Activated naive CD4-positive, alpha-beta T cell treated with anti-CD3 and anti-CD28 coated beads, Interleukin-2, amount 50 U/mL, for 72 hours (primary cell): ENCODE measurements at regions not wholly inside any gene's neighbourhood (a gene's known extent, or its start where the extent isn't known, plus 50 kb on each side); places are given as distances from the start of the nearest gene placed in this dataset.
"Not testable (repeated sequence)": the region's sequence is repeated elsewhere in the genome, so short reads cannot be mapped to it uniquely, and the experiment has no call there.

Experiments
- ATAC-seq, 2 donors: fragments of 150-1000 bp; cut with Tn5 transposase; 2 replicates each; pipeline ENCODE4 v1.10.0; 2021; ENCODE audit warnings: mild to moderate bottlenecking in 2 of 2, moderate library complexity in 2 of 2
- DNase-seq, 2 donors: peaks; one replicate each; pipeline ENCODE4 v3.0.0; 2021 to 2022; ENCODE audit warnings: low spot score in 2 of 2
- H3K27ac Mint-ChIP-seq, 2 donors: one replicate each; pipeline ENCODE4 v1.8.0; 2022; ENCODE audit warnings: mild to moderate bottlenecking in 2 of 2, mixed read lengths in 2 of 2
- H3K36me3 Mint-ChIP-seq, 2 donors: one replicate each; pipeline ENCODE4 v1.8.0; 2022; ENCODE audit warnings: mixed read lengths in 2 of 2
- H3K9me3 Mint-ChIP-seq, 2 donors: one replicate each; pipeline ENCODE4 v1.8.0; 2022; ENCODE audit warnings: mixed read lengths in 2 of 2

DNA sequence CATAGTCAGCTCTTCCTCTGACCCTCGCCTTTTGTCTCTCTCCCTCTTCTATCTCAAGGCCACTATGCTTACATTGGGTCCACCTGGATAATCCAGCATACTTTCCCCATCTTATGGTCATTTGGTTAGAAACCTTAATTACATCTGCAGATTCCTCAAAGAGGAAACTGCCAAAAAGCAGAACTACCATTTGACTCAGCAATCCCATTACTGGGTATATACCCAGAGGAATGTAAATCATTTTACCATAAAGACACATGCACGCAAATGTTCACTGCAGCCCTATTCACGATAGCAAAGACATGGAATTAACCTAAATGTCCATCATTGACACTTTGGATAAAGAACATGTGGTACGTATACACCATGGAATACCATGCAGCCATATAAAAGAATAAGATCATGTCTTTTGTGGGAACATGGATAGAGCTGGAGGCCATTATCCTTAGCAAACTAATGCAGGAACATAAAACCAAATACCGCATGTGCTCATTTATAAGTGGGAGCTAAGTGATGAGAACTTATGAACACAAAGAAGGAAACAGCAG lies 114.8 kb upstream of the NPY start:
- Mint-ChIP-seq H3K36me3 (no peaks in the 10 kb centered on the region), H3K27ac (no peak overlapping the region), H3K9me3 (no peaks in the 10 kb centered on the region)
- DNase-seq = no peak
- ATAC-seq = no peak

- H3K27ac Mint-ChIP-seq, H3K36me3 Mint-ChIP-seq, ATAC-seq: not testable (repeated sequence)
Measured at GRCh38 chr7:24171951-24172350, 112.0 kb upstream of the NPY start.

GRCh38 chr7:24172856-24173255 lies 111.1 kb upstream of the NPY start:
- no peaks in the 10 kb centered on the region for H3K36me3 Mint-ChIP-seq
- no peaks in the 10 kb centered on the region for H3K9me3 Mint-ChIP-seq
- ATAC-seq = no peak
- no peak for DNase-seq
- no peak overlapping the region for H3K27ac Mint-ChIP-seq

More at GRCh38 chr7:24171951-24172350, 112.0 kb upstream of the NPY start:
- not testable (repeated sequence) for H3K9me3 Mint-ChIP-seq, DNase-seq

DNA sequence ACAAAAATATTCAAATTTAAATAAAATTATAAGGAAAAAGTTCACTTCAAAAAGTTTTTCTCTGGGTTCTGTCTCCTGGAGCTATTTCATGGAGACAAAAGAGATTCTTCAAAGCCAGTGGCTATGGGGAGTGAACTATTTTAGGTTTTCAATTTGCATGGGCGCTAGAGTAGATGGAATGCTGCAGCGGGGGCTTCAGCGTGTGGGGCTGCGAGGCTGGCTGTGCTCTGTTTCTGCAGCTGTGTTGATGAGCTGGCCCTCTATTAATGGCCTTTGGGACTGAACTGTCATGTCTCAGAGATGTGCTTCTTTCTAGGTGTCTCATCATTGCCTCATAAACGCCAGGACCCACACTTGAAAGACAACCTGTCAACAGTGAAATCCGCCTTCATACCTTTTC lies 108.4 kb upstream of the NPY start:
- Mint-ChIP-seq H3K36me3 (no peaks in the 10 kb centered on the region), H3K27ac (no peak overlapping the region), H3K9me3 (no peaks in the 10 kb centered on the region)
- DNase-seq (no peak), ATAC-seq (no peak)

- DNase-seq (no peak), ATAC-seq (no peak)
- H3K27ac Mint-ChIP-seq = no peak overlapping the region
- no peaks in the 10 kb centered on the region for H3K36me3 Mint-ChIP-seq
- H3K9me3 Mint-ChIP-seq = no peaks in the 10 kb centered on the region
Measured at GRCh38 chr7:24178811-24179570, 105.0 kb upstream of the NPY start.

DNA sequence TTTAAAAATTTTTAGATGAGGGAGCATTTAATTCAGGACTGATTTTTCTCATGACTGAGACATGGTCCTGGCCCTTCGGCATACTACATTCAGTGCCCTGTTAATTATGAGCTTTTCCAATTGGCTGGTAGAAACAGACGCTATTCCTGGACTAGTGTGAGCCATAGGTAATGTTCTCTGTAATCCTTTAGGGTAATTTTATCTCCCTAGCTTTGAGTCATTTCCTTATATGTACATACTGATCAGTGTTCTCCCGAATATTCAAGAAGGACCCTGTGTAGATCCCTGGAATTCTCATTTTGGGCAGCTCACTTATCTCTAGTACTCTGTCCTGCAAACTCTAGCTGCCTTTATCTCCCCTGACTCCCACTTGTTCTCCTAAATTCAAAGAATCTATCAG lies 92.6 kb upstream of the NPY start:
- H3K9me3 Mint-ChIP-seq = peaks cover 0 to 3% of the 10 kb centered on the region in 2 donors
- no peaks in the 10 kb centered on the region for H3K36me3 Mint-ChIP-seq
- DNase-seq (no peak), ATAC-seq (no peak)
- H3K27ac Mint-ChIP-seq = no peak overlapping the region

DNA sequence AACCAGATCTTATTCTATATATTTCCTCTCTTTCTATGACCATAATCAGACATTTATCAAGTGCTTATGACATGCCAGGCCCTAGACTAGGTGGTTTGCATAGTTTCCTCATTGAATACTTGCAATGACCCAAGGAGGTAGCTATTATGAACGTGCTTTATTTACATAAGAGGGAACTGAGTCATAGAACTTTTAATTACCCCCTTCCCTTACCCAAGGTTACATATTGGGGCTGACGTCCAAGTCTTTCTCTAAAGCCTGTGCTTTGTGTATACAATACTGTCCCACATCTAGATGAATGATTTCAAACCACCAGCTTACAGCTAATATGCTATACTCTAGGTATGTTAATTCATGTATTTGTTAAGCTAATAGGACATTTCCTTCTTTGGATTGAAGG lies 91.9 kb upstream of the NPY start:
- ATAC-seq (no peak), DNase-seq (no peak)
- peaks cover 0 to 3% of the 10 kb centered on the region in 2 donors for H3K9me3 Mint-ChIP-seq
- H3K36me3 Mint-ChIP-seq = no peaks in the 10 kb centered on the region
- no peak overlapping the region for H3K27ac Mint-ChIP-seq

GRCh38 chr7:24192691-24193090 lies 91.3 kb upstream of the NPY start:
- H3K36me3 Mint-ChIP-seq = no peaks in the 10 kb centered on the region
- no peaks in the 10 kb centered on the region for H3K9me3 Mint-ChIP-seq

DNA sequence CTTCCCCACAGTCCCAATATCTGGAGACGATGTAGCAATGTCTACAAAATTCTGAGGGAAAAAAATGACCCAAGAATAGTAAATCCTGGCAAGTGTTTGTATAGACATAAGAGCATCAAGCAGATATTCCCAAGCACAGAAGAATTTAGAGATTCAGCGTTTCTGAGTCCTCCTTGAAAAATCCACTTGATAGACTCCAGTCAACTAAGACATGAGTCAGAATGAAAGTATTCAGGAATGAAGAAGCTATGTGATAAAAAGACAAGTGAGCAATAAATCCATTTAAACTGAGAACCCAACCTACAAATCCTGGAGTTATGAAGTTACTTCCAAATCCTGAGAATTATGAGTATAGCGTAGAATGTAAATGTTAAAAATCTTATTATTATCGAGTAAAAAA lies 86.1 kb upstream of the NPY start:
- Mint-ChIP-seq H3K27ac (no peak overlapping the region), H3K9me3 (no peaks in the 10 kb centered on the region), H3K36me3 (no peaks in the 10 kb centered on the region)
- DNase-seq (no peak), ATAC-seq (no peak)

More at GRCh38 chr7:24192691-24193090, 91.3 kb upstream of the NPY start:
- no peak overlapping the region for H3K27ac Mint-ChIP-seq
- DNase-seq = no peak
- no peak for ATAC-seq

DNA sequence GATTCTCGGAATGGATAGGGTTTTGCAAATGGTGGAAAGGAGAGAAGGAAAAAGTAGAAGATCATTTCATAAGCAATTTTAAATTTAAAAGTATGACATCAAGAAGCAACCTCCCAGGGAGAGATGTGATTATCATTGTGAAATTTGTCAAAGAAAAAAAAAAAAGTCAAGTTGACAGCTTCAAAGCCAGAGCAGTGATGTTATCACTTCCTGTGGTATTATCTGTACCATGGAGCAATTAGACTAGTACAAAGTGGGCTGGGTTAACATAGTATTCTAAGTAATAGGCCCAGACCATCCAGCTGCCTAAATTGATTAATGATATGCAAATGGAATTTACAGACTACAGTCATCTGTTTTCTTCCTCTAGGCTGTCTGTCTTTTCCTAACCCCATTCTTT lies 84.0 kb upstream of the NPY start:
- peak in 1 of 2 donors; percentile 36 for ATAC-seq
- H3K36me3 Mint-ChIP-seq = no peaks in the 10 kb centered on the region
- peak overlapping the region in 1 of 2 donors; percentile 27 for H3K27ac Mint-ChIP-seq
- no peaks in the 10 kb centered on the region for H3K9me3 Mint-ChIP-seq
- no peak for DNase-seq

DNA sequence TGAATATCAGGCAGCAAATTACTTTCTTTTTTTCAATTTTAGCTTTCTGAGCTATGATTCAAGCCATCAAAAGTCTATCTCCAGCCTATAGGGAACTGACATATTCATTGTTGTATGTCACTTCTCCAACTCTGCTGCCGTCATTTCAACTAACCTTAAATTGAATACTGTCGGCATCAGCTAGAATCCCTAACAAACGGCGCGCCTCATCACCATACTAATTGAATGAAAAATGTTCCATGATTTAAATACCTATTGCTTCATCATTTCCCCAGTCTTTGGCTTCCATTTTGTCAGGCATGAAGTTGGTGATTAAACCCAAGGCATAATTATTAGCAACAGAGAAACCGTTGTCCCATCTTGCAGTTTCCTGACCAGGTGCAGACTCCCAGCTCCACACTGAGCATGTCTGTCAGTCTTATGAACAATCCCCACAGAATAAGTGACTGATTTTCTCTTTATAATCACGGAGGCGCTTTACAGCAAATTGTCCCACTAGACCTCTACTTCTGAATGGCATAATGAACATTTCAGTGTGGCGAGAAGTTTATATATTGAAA lies 83.5 kb upstream of the NPY start:
- DNase-seq (no peak), ATAC-seq (no peak)
- no peak overlapping the region for H3K27ac Mint-ChIP-seq
- no peaks in the 10 kb centered on the region for H3K36me3 Mint-ChIP-seq
- H3K9me3 Mint-ChIP-seq = no peaks in the 10 kb centered on the region

GRCh38 chr7:24201226-24201625 lies 82.8 kb upstream of the NPY start:
- DNase-seq (no peak), ATAC-seq (no peak)
- Mint-ChIP-seq H3K9me3 (no peaks in the 10 kb centered on the region), H3K36me3 (no peaks in the 10 kb centered on the region), H3K27ac (no peak overlapping the region)

DNA sequence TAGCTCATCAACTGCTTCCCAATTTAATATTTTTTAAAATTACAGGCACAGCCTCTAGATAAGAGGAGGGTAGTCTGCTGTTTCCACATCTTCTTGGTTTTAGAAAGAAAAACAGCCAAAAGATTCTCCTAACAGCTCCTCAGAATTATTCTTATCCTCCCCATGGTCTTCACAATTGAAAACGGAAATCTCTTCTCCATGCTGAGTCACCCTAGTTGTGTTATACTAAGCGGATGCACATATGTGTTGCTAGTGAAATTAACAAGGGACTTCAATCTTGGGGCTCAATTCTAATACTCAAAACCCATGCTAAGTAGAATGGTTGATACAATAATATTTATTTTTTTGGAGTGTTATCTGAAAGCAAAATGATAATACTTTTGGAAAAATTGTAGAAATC lies 71.9 kb upstream of the NPY start:
- DNase-seq (no peak), ATAC-seq (no peak)
- no peak overlapping the region for H3K27ac Mint-ChIP-seq
- H3K36me3 Mint-ChIP-seq = no peaks in the 10 kb centered on the region
- H3K9me3 Mint-ChIP-seq = no peaks in the 10 kb centered on the region

- ATAC-seq = no peak
- DNase-seq = no peak
- no peaks in the 10 kb centered on the region for H3K36me3 Mint-ChIP-seq
- H3K9me3 Mint-ChIP-seq = no peaks in the 10 kb centered on the region
- no peak overlapping the region for H3K27ac Mint-ChIP-seq
Measured at GRCh38 chr7:24213311-24213710, 70.7 kb upstream of the NPY start.

GRCh38 chr7:24214670-24215069 lies 69.3 kb upstream of the NPY start:
- no peaks in the 10 kb centered on the region for H3K36me3 Mint-ChIP-seq
- H3K27ac Mint-ChIP-seq = no peak overlapping the region
- ATAC-seq (no peak), DNase-seq (no peak)
- H3K9me3 Mint-ChIP-seq = no peaks in the 10 kb centered on the region

GRCh38 chr7:24216576-24217125 lies 67.3 kb upstream of the NPY start:
- no peak for DNase-seq
- no peaks in the 10 kb centered on the region for H3K36me3 Mint-ChIP-seq
- no peak for ATAC-seq

DNA sequence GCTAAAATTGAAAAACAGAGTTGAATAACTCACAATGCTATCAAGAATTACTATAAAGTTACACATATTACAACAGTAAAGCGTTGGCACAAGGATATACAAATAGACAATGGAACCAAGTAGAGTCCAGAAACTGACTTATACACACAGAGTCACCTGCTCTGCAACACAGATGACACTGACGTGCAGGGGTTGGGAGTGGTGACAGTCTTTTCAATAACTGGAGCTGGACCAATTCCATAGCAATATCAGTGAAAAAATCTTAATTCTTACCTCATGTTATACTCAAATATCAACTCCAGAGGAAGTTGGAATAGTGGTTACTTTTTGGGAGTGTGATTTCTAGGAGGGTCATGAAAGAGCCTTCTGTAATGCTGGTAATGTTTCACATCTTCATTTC lies 62.5 kb upstream of the NPY start:
- DNase-seq (no peak), ATAC-seq (no peak)
- Mint-ChIP-seq H3K9me3 (peaks cover 0 to 13% of the 10 kb centered on the region in 2 donors), H3K36me3 (no peaks in the 10 kb centered on the region), H3K27ac (no peak overlapping the region)

More at GRCh38 chr7:24216576-24217125, 67.3 kb upstream of the NPY start:
- Mint-ChIP-seq H3K9me3 (no peaks in the 10 kb centered on the region), H3K27ac (no peak overlapping the region)

GRCh38 chr7:24227068-24227467 lies 56.9 kb upstream of the NPY start:
- ATAC-seq (peak; percentile 20 to 53), DNase-seq (no peak)
- no peaks in the 10 kb centered on the region for H3K36me3 Mint-ChIP-seq
- H3K27ac Mint-ChIP-seq = peak overlapping the region; percentile 9 to 32
- peaks cover 0 to 13% of the 10 kb centered on the region in 2 donors for H3K9me3 Mint-ChIP-seq
